DND-41 (cell line): ENCODE measurements at regions not wholly inside any gene's neighbourhood (a gene's known extent, or its start where the extent isn't known, plus 50 kb on each side); places are given as distances from the start of the nearest gene placed in this dataset.

Experiments used
- ATAC-seq: fragments of 200-7000 bp; cut with Tn5 transposase; 3 replicates; pipeline ENCODE4 v1.9.1; 2021; ENCODE audit warnings: low read depth; ENCODE audit not compliant: insufficient read depth
- DNase-seq: peaks from one replicate; pipeline ENCODE4 v3.0.0-alpha.2; 2020
- H2AFZ ChIP-seq: 2 replicates; pipeline ENCODE4 v1.6.0; 2012; ENCODE audit warnings: low read depth, low read length
- H3K27ac ChIP-seq: 2 replicates; pipeline ENCODE4 v1.5.1; 2012; ENCODE audit warnings: low read length, inconsistent platforms
- H3K27me3 ChIP-seq: fragments of 200-600 bp; sonication (generic); 2 replicates; pipeline ENCODE4 v1.6.0; 2012; ENCODE audit warnings: low read length, mild to moderate bottlenecking, inconsistent platforms; ENCODE audit not compliant: insufficient read depth, poor library complexity
- H3K36me3 ChIP-seq: 2 replicates; pipeline ENCODE4 v1.5.1; 2012; ENCODE audit warnings: low read length, inconsistent platforms; ENCODE audit not compliant: insufficient read depth
- H3K4me1 ChIP-seq: 2 replicates; pipeline ENCODE4 v1.5.1; 2012; ENCODE audit warnings: mild to moderate bottlenecking, low read length; ENCODE audit not compliant: insufficient read depth
- H3K4me2 ChIP-seq: 2 replicates; pipeline ENCODE4 v1.6.0; 2012; ENCODE audit warnings: mild to moderate bottlenecking, moderate library complexity, low read length, inconsistent platforms; ENCODE audit not compliant: insufficient read depth
- H3K4me3 ChIP-seq, 2 experiments: fragments of 200-600 bp in 1 of 2; shearing (Covaris generic) in 1 of 2; 2 replicates each; pipeline ENCODE4 v1.5.1; 2012 to 2016; ENCODE audit warnings: inconsistent platforms in 2 of 2, low read length in 2 of 2, mild to moderate bottlenecking in 2 of 2, low read depth in 1 of 2, moderate library complexity in 1 of 2
- H3K79me2 ChIP-seq: 2 replicates; pipeline ENCODE4 v1.6.0; 2012; ENCODE audit warnings: low read length, inconsistent platforms; ENCODE audit not compliant: insufficient read depth
- H3K9ac ChIP-seq: 2 replicates; pipeline ENCODE4 v1.6.0; 2012; ENCODE audit warnings: low read depth, mild to moderate bottlenecking, inconsistent platforms, low read length, moderate library complexity
- H3K9me3 ChIP-seq: 2 replicates; pipeline ENCODE4 v1.5.1; 2012; ENCODE audit warnings: low read length, moderate library complexity, mild to moderate bottlenecking, inconsistent platforms; ENCODE audit not compliant: insufficient read depth, severe bottlenecking
- H4K20me1 ChIP-seq: 2 replicates; pipeline ENCODE4 v1.6.0; 2012; ENCODE audit warnings: low read length; ENCODE audit not compliant: insufficient read depth
- EZH2 ChIP-seq: IDR thresholded peaks from 3 replicates; pipeline ENCODE4 v1.6.1; 2012; ENCODE audit warnings: borderline replicate concordance, low read depth, mild to moderate bottlenecking, moderate library complexity, low read length, inconsistent platforms; ENCODE audit not compliant: severe bottlenecking
- TF ChIP-seq, protein P1 (sequence below): IDR thresholded peaks from 2 replicates; pipeline ENCODE4 v1.5.1; 2012; ENCODE audit warnings: borderline replicate concordance, low read length, moderate library complexity, mild to moderate bottlenecking; ENCODE audit not compliant: poor library complexity, severe bottlenecking; ENCODE audit errors: extremely low read depth

DNA sequence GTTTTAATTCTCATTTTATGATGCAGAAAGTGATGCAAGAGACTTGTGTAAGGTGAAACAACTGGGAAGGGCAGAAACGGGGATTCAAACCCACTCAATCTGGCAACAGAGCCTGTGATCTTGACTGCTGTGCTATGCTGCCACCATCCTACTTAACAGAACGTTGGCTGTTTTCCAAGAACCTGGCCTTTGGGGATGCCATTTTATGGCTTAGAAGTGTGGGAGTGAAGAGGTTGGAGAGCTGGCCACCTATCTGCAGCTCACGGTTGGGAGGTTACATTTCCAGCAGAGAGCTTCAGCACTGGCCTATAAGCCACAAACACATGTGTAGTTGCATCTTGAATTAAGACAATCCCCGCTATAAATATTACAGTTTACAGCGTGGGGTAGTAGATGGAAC lies 235.3 kb downstream of the PRDM2 start:
- H3K4me2 ChIP-seq: no peak overlapping the region
- no peak overlapping the region for H3K4me3 ChIP-seq
- H2AFZ ChIP-seq: no peak overlapping the region
- H3K79me2 ChIP-seq: no peaks in the 10 kb centered on the region
- no peaks in the 10 kb centered on the region for H4K20me1 ChIP-seq
- TF ChIP-seq EZH2: no peak
- TF ChIP-seq, protein P1, sequence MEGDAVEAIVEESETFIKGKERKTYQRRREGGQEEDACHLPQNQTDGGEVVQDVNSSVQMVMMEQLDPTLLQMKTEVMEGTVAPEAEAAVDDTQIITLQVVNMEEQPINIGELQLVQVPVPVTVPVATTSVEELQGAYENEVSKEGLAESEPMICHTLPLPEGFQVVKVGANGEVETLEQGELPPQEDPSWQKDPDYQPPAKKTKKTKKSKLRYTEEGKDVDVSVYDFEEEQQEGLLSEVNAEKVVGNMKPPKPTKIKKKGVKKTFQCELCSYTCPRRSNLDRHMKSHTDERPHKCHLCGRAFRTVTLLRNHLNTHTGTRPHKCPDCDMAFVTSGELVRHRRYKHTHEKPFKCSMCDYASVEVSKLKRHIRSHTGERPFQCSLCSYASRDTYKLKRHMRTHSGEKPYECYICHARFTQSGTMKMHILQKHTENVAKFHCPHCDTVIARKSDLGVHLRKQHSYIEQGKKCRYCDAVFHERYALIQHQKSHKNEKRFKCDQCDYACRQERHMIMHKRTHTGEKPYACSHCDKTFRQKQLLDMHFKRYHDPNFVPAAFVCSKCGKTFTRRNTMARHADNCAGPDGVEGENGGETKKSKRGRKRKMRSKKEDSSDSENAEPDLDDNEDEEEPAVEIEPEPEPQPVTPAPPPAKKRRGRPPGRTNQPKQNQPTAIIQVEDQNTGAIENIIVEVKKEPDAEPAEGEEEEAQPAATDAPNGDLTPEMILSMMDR: no peak
- H3K9ac ChIP-seq: no peak overlapping the region
- ATAC-seq (no peak), DNase-seq (no peak)
- no peaks in the 10 kb centered on the region for H3K4me1 ChIP-seq
- H3K27me3 ChIP-seq: peaks cover 12% of the 10 kb centered on the region
- no peaks in the 10 kb centered on the region for H3K36me3 ChIP-seq
- no peak overlapping the region for H3K27ac ChIP-seq
- H3K9me3 ChIP-seq: no peaks in the 10 kb centered on the region

- no peak overlapping the region for H3K4me2 ChIP-seq
- no peak for TF ChIP-seq EZH2
- TF ChIP-seq, protein P1: no peak
- H2AFZ ChIP-seq: no peak overlapping the region
- H3K9me3 ChIP-seq: no peaks in the 10 kb centered on the region
- ATAC-seq (no peak), DNase-seq (no peak)
- H4K20me1 ChIP-seq: no peaks in the 10 kb centered on the region
- no peak overlapping the region for H3K27ac ChIP-seq
- H3K9ac ChIP-seq: no peak overlapping the region
- H3K4me1 ChIP-seq: no peaks in the 10 kb centered on the region
- H3K27me3 ChIP-seq: peaks cover 4% of the 10 kb centered on the region
- H3K79me2 ChIP-seq: no peaks in the 10 kb centered on the region
- no peak overlapping the region for H3K4me3 ChIP-seq
- H3K36me3 ChIP-seq: no peaks in the 10 kb centered on the region
Measured at GRCh38 chr1:13941315-13941714, 241.3 kb downstream of the PRDM2 start.

GRCh38 chr1:13943055-13943454 lies 243.1 kb downstream of the PRDM2 start:
- no peak overlapping the region for H2AFZ ChIP-seq
- no peak for DNase-seq
- H3K27me3 ChIP-seq: peaks cover 4% of the 10 kb centered on the region
- no peak for TF ChIP-seq EZH2
- TF ChIP-seq, protein P1: no peak
- no peaks in the 10 kb centered on the region for H4K20me1 ChIP-seq
- no peak for ATAC-seq
- no peak overlapping the region for H3K4me3 ChIP-seq
- no peak overlapping the region for H3K4me2 ChIP-seq
- no peaks in the 10 kb centered on the region for H3K4me1 ChIP-seq
- no peak overlapping the region for H3K27ac ChIP-seq
- H3K9me3 ChIP-seq: no peaks in the 10 kb centered on the region
- no peaks in the 10 kb centered on the region for H3K36me3 ChIP-seq
- no peaks in the 10 kb centered on the region for H3K79me2 ChIP-seq
- H3K9ac ChIP-seq: no peak overlapping the region

GRCh38 chr1:13945856-13946255 lies 245.9 kb downstream of the PRDM2 start:
- Histone ChIP-seq H3K4me3 (no peak overlapping the region), H3K4me1 (no peaks in the 10 kb centered on the region), H3K4me2 (no peak overlapping the region), H3K79me2 (no peaks in the 10 kb centered on the region), H3K9me3 (no peaks in the 10 kb centered on the region), H4K20me1 (no peaks in the 10 kb centered on the region), H2AFZ (no peak overlapping the region), H3K27ac (no peak overlapping the region), H3K36me3 (no peaks in the 10 kb centered on the region), H3K27me3 (no peaks in the 10 kb centered on the region), H3K9ac (no peak overlapping the region)
- TF ChIP-seq, protein P1: no peak
- TF ChIP-seq EZH2: no peak
- no peak for ATAC-seq
- DNase-seq: no peak
